ENCODE measurements at regions not wholly inside any gene's neighbourhood (a gene's known extent, or its start where the extent isn't known, plus 50 kb on each side); places are given as distances from the start of the nearest gene placed in this dataset.

DNA sequence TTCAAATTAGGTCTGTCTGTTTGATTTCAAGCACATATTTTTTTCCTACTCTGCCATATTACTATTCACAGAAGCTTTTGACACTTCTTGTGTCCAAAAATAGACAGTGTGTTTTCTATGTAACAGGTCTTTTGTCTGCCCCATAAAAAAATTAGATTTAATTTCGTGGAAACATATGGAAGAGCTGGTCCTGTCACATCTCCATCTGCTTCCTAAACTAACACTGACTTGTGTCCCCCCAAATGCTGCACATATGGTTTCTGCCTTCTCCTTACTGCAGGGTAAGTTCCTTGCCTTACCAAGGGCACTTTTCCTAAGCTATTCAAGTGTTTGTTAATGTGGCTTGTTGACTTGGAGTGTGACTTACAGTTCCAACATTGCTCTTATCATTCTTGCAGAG is 340.7 kb upstream of the ARX start:
- TF ChIP-seq, protein P1, sequence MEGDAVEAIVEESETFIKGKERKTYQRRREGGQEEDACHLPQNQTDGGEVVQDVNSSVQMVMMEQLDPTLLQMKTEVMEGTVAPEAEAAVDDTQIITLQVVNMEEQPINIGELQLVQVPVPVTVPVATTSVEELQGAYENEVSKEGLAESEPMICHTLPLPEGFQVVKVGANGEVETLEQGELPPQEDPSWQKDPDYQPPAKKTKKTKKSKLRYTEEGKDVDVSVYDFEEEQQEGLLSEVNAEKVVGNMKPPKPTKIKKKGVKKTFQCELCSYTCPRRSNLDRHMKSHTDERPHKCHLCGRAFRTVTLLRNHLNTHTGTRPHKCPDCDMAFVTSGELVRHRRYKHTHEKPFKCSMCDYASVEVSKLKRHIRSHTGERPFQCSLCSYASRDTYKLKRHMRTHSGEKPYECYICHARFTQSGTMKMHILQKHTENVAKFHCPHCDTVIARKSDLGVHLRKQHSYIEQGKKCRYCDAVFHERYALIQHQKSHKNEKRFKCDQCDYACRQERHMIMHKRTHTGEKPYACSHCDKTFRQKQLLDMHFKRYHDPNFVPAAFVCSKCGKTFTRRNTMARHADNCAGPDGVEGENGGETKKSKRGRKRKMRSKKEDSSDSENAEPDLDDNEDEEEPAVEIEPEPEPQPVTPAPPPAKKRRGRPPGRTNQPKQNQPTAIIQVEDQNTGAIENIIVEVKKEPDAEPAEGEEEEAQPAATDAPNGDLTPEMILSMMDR (IDR thresholded peaks at IDR 0.05), result no peak
- TF ChIP-seq POLR2A (IDR thresholded peaks at IDR 0.05), result no peak
